ENCODE measurements at regions not wholly inside any gene's neighbourhood (a gene's known extent, or its start where the extent isn't known, plus 50 kb on each side); places are given as distances from the start of the nearest gene placed in this dataset.

- FAIRE-seq = no peak
- no peak for DNase-seq (ENCODE audit: low spot score)
Measured at GRCh38 chr7:46393142-46393541, 472.1 kb upstream of the IGFBP3 start.

- DNase-seq (ENCODE audit: low spot score) (no peak), FAIRE-seq (no peak)
Measured at GRCh38 chr7:46391231-46392201, 470.4 kb upstream of the IGFBP3 start.

- FAIRE-seq = no peak
Measured at GRCh38 chr7:46390042-46390441, 469.0 kb upstream of the IGFBP3 start.

DNA sequence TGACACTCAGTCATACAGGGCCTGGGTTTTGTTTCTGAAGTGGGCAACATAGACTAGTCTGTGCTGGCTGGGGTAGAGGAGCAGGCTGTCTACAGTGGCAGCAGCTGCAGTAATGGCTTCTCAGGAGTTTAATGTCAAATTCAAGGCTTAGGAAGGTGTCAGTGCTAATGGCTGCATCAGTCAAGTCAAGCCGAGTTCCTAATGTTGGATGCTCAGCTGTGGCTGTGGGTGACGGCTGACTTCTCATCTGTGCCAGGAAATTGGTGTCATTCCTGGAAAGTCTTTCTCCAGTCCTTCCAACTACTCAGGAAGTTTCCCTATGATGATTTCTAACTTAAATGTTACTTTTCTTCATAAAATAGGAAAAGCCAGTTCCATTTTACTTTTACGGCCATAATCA lies 468.1 kb upstream of the IGFBP3 start:
- FAIRE-seq (no peak), DNase-seq (ENCODE audit: low spot score) (no peak)

More at GRCh38 chr7:46390042-46390441, 469.0 kb upstream of the IGFBP3 start:
- no peak for DNase-seq (ENCODE audit: low spot score)

- FAIRE-seq = peak; percentile 79
- DNase-seq (ENCODE audit: low spot score) = peak; percentile 70
Measured at GRCh38 chr7:46387646-46388045, 466.6 kb upstream of the IGFBP3 start.

DNA sequence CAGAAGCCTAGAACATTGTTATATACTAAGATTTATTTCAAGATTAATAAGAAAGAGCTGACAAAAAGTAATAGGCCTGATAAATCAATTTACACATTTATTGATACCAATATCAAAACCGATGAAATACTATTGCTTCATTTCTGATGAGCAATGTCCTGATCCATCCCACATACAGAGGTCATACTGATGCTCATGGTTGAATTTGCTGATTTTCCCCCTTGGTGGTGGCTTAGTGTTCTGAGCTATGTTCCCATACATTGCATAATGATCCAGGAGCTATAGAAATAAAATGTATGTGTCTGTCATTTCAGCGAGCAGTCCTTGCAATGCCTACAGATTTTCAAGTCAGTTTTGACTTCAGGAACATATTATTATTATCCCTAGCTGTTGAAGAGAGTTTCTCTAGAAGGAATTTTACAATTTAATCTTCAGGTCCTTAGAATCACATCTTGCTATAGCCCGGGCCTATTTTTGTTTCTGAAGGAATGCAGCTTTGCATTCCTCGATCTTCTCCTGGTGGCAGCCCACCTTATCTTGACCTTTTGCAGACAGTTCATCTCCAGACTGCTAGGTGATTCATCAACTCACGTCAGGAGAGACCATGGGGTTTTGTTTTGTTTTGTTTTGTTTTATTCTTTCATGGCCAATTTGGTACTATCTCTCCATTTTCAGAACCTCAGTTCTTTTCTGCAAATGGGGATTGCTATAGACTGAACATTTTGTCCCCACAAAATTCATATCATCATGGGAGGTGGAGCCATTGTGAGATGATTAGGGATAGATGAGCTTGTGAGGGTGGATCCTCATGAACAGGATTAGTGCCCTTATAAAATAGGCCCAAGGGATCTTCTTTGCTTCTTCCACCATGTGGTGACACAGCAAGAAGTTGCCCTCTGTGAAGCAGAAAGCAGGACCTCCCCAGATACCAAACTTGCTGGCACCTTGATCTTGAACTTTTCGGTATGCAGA lies 465.6 kb upstream of the IGFBP3 start:
- peak; percentile 76 for FAIRE-seq
- peak; percentile 78 for DNase-seq (ENCODE audit: low spot score)

DNA sequence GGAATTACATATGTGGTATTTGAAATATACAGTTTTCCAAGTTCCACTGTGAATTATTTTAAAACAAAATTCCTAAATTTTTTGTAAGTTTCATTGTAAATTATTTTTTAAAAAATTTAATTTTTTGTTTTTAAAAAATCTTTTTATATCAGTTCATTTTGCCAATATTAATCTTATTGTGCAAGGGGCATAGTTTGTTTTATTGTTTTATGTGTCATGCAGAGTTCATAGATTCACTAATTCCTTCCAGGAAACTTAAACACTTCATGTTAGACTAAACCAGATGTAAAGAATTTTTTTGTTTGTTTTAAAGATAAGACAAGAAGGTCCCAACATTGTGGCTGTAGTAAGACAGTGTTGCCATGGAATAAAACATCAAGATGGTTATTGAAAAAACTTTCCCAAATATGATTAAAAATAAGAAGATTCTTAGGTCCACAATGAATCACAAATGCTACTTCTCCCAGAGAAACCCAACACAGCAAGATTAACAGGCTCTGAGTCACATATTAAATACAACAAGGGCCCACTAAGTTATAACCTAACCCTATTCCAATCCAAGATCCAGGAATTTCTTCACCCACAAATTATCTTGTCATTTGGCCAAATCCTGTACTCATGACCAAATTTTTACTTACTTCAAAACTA lies 464.7 kb upstream of the IGFBP3 start:
- FAIRE-seq (peak; percentile 99), DNase-seq (ENCODE audit: low spot score) (peak; percentile 97)

GRCh38 chr7:46383605-46384004 lies 462.5 kb upstream of the IGFBP3 start:
- FAIRE-seq = no peak
- peak; percentile 68 for DNase-seq (ENCODE audit: low spot score)

DNA sequence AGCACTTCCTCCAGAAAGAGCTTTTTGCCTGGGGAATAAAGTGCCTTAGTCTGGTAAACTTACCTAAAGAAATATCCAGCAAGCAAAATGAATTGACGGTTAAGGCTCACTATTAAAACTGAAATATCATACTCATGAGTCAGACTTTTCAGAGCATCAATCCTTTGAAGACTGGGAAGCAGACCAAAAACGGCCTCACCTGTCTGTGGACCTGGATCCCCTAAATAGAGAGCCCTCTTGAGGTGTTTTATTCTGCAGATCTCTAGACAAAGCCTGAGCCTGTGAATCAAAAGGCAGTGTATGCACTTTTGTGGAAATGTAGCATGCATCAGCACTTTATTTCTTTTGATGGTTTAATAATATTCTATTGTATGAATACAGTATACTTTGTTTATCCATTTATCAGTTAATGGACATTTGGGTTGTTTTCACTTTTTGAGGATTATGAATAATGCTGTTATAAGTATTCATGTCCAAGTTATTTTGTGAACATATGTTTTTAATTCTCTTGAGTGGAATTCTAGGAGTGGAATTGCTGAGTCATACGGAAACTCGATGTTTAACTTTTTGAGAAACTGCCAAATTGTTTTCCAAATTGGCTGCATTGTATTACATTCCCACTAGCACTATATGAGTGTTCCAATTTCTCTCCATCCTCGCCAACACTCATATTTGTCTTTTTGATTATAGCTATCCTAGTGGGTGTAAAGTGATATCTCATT lies 449.0 kb upstream of the IGFBP3 start:
- FAIRE-seq (peak; percentile 5), DNase-seq (ENCODE audit: low spot score) (no peak)

GRCh38 chr7:46368871-46369270 lies 447.8 kb upstream of the IGFBP3 start:
- no peak for FAIRE-seq
- no peak for DNase-seq (ENCODE audit: low spot score)

- DNase-seq (ENCODE audit: low spot score) = no peak
- FAIRE-seq = no peak
Measured at GRCh38 chr7:46366526-46366925, 445.5 kb upstream of the IGFBP3 start.

DNA sequence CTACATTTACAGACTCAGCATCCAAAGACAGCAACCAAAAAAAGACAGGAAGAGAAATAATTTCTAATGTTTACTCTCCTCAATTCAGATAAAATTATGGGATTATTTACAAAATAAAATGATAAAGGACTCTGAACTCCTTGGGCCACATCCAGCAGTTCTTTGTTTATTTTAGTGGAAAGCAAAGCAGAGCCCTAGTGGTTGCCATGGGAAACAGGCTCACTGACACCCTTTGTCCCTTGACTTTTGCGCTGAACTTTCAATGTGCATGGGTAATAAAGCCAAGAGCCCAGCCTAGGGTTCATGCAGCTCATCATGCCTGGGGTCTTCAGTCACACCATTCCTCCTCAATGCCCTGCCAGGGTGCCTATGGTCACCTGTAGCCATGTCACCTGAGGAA lies 442.6 kb upstream of the IGFBP3 start:
- FAIRE-seq (no peak), DNase-seq (ENCODE audit: low spot score) (no peak)

- DNase-seq (ENCODE audit: low spot score) (no peak), FAIRE-seq (no peak)
Measured at GRCh38 chr7:46360811-46361210, 439.7 kb upstream of the IGFBP3 start.

GRCh38 chr7:46360296-46360695 lies 439.2 kb upstream of the IGFBP3 start:
- DNase-seq (ENCODE audit: low spot score) (no peak), FAIRE-seq (no peak)

- no peak for DNase-seq (ENCODE audit: low spot score)
- no peak for FAIRE-seq
Measured at GRCh38 chr7:46357851-46358250, 436.8 kb upstream of the IGFBP3 start.

DNA sequence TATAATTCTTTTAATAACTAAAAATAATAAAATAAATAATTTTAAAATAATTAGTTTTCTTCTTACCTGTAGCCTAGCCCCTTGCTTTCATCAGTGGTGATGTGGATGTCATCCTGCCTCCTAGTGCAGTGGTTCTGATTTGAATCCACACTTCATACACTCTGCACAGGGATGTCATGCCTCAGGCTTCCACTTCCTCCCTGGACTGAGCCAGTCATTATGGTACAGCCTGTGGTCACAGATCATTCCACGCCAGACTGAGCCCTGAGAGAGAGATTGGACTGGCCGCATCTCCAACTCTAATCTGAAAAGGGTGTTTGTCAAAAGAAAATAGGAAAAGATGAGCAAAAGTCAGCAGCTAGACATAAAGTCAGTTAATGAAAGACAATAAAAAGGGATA lies 436.2 kb upstream of the IGFBP3 start:
- DNase-seq (ENCODE audit: low spot score) = no peak
- FAIRE-seq = no peak

DNA sequence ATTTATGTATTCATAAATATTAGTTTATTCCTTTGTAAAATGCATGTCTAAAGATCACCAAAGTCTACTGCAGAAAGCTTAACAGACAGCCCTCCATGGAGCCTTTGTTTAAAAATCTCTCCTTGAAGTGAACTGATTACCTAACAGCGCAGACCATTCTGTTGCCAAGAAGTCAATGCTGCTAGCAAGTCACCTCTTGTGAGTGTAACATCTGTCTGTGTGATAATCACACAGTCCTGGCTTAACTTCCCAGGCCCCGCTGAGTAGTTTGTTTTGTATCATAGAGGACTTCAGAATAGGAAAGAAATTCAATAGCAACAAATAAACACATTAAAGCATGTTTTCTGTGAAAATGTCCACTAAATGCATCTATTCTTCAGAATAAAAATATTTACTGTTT lies 435.3 kb upstream of the IGFBP3 start:
- FAIRE-seq (no peak), DNase-seq (ENCODE audit: low spot score) (no peak)

DNA sequence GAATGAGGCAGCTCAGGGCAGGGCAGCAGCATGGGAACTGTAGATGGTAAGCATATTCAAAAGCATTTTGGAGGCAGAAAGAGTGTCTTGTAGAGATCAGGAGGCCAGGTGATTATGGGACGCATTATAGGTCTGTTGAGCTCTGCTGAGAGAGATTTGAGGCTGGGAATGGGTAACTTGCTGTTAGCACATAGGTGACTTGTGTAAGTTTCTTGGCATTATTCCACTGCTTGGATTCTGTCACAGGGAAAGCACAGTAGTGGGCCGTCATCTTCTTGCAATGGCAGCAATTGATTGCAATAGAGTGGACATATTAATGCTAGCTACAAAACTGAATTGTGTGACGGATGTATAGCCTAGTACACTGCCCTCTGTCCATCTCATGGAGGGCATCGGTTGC lies 434.3 kb upstream of the IGFBP3 start:
- FAIRE-seq (no peak), DNase-seq (ENCODE audit: low spot score) (no peak)

DNA sequence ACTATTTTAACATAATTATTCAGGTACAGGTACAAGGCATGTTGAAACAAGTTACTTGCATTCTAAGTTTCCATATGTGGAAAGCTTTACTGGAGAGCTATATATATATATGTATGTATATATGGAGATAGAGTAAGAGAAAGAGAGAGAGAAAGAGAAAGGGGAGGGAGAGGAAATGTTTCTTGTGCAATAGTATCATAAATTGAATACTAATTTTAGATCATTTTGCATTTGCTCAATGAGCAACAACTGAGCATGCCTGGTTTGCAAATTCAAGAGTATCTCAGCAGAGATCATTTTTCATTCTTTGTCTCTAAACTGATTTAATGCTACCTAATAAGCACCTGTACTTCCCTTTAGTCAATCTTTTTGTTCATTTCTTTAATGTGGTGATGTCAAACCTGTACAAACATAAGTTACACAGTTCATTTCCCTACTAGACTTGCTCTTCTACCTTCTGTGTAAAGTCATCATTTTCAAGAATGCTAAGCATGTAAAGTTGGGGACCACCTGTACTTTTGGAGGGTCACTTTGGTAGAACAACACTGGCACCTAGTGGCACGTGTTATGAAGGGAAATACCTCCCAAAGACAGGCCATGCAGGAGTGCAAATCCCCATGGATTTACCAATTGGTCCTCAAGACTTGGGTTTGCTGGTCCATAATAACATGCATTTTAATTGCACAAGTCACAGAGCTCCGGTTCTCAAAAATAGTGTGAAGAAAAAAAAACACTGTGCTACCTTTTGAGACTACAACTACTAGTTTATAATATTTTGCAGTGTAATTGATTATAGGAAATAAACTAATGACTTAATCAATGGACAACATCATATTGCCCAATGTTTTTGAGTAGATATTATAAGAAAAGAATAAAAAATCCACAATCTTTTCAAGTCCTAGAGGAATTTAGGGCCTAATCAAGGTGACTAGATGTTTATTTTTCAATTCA lies 431.2 kb upstream of the IGFBP3 start:
- DNase-seq (ENCODE audit: low spot score) (peak; percentile 72), FAIRE-seq (peak; percentile 77)

GRCh38 chr7:46349490-46349889 lies 428.4 kb upstream of the IGFBP3 start:
- FAIRE-seq (peak; percentile 48), DNase-seq (ENCODE audit: low spot score) (no peak)
